ENCODE measurements at regions not wholly inside any gene's neighbourhood (a gene's known extent, or its start where the extent isn't known, plus 50 kb on each side); places are given as distances from the start of the nearest gene placed in this dataset.
"Not testable (repeated sequence)": the region's sequence is repeated elsewhere in the genome, so short reads cannot be mapped to it uniquely, and the experiment has no call there.

DNA sequence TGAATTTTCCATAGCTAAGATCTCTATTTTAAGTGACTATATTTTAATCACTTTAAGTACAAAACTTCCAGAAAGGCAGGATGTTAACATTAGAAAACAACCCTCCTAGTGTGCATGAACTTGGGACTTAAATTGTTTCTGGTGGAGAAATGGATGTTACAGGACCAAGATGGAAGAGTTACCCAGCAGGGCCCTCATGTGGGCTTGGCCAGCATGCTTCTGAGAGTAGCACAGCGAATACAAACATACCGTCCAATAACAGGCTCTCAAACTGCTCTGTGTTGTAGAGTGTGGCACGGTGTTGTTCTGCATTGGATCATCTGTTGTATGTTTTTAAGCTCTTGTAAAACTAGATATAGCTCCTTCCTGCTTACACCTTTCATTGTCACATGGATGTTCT lies 346.1 kb upstream of the SMIM21 start:
- in situ Hi-C loops (cut with MboI; ENCODE audit: low sequenced_read_pairs), result no loop called here

DNA sequence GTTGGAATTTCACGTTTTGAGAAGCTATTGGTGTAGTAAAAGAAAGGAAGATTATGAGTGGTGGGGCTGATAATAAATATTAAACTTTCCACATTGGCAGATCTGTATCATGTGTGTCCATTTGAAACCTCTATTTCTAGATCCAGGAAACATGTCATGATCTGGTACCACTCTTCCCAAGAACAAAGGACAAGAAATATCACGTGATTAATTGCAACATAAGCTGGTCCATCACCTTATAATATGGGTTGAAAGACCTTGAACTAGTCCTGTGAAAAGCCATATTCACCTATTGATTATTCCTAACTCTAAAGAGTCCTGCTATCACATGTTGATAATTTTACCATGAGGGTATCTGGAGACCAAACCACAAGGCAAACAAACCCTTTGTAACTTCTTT lies 335.3 kb upstream of the SMIM21 start:
- in situ Hi-C loops (cut with MboI; ENCODE audit: low sequenced_read_pairs), result no loop called here

DNA sequence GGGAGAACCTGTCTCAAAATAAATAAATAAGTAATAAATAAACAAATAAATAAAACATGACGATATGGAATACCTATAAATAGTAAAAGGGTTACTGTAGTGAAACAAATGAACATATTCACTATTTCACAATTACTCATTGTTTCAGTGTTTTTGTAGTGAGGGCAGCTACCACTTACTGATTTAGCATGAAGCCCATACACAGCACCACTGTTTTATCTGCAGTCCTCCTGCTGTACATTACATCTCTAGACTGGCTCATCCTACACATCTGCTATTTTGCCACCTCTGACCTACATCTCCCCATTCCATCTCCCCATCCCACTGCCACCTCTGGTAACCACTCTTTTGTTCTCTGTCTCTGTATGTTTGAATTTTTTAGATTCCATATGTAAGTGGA lies 332.7 kb upstream of the SMIM21 start:
- in situ Hi-C loops (cut with MboI; ENCODE audit: low sequenced_read_pairs), result no loop called here

DNA sequence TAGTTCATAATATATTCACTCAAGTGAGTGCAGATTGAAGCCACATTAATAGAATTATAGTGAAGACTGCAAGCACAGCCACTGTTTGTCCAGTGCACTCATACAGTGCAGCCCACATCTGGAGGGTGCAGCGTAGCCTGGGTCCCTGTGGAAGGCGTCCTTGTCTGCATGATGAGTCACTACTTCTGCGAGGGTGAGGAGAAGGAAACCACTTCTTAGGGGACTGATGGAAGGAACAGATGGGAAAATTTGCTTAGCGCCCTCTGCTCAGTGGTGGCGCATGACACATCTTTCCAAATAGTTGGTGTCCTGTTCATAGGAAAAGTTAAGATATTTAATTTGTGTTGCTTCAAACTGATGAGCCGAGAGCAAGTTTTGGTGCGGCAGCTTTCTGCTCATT lies 330.4 kb upstream of the SMIM21 start:
- in situ Hi-C loops (cut with MboI; ENCODE audit: low sequenced_read_pairs), result no loop called here

DNA sequence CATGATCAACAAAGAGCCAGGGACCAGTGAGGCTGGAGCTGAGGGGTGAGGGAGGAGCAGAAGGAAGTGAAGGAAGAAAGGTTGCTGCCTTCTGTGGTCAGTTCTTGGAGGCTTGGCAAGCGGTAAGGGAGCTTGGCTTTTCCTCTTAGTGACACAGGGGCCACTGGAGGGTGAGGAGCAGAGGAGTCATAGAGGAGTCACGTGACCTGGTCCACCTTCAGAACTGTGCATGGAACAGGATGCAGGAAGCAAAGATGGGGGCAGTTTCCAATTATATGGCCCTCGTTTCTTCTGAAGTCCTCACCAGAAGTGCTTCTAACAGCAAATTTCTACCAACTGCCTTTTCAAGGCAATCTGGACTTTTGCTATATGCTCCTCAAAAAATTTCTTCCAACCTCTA lies 326.9 kb upstream of the SMIM21 start:
- in situ Hi-C loops (cut with MboI; ENCODE audit: low sequenced_read_pairs), result no loop called here

DNA sequence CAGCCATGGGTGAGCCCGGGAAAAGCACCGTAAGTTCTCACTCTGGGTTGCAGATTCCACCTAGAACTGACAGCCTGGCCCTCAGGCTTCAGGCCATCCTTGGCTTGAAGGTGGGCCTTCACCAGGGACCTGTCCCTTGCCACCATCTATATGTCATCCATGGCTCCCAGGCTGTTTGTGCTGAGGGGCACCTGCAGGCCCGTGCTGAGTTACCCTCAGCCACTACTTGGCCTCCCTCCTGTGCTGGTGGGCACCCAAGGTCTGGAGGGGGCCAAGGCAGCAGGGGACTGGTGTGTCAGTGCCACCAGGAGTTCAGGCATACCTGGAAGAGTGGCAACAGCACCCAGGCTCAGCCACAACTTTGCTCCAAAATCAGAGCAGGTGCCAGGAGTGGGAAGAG lies 326.2 kb upstream of the SMIM21 start:
- in situ Hi-C loops (cut with MboI; ENCODE audit: low sequenced_read_pairs), result no loop called here

DNA sequence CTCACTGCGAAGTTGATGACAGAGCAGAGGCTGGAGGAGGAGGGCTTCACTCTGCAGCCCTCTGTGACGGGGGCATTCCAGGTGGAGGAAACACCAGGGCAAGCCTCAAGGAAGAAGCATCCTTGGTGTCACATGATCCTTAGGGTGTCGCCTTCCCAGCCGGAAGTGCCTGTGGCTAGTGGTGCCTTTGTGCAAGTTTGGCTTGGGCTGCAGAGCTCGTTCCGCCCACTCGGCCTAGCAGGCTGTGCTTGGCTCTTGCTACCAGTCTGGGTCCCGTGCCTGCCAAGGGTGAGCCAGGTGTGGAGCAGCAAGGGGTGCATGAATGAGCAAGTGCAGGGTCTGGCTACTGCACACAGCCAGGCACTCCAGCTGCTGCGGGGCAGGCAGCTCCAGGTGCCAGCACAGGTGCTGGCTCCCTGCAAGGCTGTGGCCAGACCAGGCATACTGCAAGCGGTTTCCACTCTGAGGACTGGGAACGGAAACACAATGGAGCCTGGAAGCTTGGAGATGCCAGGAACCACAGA lies 325.3 kb upstream of the SMIM21 start:
- in situ Hi-C loops (cut with MboI; ENCODE audit: low sequenced_read_pairs), result no loop called here

DNA sequence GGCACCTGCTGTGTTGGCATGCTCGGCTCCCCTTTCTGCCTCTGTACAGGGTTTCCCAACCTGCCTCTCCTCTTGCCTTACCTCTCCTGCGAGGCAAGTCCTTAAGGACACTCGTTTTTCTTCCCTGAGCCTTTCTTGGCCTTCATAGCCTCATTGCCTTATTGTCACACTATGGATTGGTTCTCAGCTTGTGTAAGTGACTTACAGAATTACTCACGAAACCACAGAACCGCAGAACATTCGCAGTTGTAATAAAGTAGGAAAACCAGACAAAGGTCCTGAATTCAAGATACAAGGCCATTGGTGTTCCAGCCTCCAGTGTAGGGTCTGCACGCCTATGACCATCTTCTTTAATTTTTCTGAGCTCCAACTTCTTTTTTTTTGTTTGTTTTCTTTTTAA lies 317.6 kb upstream of the SMIM21 start:
- in situ Hi-C loops (cut with MboI; ENCODE audit: low sequenced_read_pairs), result no loop called here

DNA sequence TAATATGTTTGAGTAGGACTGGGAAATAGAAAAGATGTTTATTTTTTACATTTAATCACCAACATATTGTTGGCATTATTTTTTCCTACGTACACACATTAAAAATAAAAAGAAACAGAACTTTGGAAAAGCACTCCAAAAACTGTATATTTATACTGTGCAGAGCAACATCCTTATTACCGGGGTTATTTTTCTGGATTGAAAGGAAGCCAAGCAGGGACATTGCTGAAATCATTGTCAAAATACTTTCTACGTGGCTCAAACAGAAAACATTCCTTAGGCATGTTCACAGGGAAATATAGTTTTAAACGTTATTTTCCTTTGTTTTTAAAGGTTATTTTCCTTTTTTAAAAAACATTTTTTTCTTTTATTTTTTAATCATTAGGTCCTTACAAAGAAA lies 315.0 kb upstream of the SMIM21 start:
- in situ Hi-C loops (cut with MboI; ENCODE audit: low sequenced_read_pairs), result no loop called here

DNA sequence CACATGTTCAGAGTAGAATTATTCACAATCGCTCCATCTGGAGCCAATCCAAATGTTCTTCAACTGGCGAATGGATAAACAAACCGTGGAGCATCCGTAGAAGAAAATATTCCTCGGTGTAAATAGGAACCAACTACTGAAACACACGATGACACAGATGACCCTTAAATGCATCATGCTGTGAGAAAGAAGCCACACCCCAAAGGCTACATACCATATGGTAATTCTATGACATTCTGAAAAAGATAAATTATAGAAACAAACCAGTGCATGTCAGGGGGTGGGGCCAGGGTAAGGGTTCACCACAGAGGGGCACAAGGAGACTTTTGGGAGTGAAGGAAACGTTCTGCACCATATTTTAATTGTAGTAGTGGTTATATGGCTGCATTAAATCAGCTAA lies 312.2 kb upstream of the SMIM21 start:
- in situ Hi-C loops (cut with MboI; ENCODE audit: low sequenced_read_pairs), result no loop called here

DNA sequence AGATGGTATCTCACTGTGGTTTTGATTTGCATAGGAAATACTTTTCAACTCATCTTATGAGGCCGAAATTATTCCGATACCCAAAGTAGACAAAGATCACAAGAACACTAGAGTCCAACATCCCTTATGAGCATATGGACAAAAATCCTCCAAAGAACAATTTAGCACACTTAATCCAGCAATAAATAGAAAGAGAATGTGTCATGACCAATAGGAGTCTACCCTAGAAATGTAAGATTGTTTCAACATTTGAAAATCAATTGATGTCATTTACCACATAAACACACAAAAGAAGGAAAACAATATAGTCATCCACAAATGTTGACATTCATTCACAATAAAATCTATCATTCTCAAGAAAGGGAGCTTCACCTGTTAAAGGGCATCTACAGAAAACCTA lies 307.8 kb upstream of the SMIM21 start:
- in situ Hi-C loops (cut with MboI; ENCODE audit: low sequenced_read_pairs), result no loop called here

DNA sequence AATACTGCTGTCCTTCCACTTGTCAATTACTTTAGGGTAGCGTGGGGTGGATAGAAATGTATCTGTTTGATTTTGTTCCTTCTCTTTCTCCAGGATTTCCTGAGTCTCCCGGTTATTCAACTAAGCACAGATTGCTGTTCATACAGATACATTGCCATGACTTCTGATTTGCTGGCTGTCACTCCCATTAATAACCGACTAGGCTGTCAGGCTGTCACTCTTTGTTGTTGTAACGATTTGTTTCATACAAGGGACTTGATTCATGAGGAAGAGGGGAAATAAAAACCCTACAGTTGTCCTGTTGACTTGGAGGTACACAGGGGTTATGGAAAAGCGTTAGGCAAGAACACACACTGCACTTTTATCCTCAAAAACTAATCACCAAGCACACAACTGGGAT lies 302.7 kb upstream of the SMIM21 start:
- in situ Hi-C loops (cut with MboI; ENCODE audit: low sequenced_read_pairs), result no loop called here

DNA sequence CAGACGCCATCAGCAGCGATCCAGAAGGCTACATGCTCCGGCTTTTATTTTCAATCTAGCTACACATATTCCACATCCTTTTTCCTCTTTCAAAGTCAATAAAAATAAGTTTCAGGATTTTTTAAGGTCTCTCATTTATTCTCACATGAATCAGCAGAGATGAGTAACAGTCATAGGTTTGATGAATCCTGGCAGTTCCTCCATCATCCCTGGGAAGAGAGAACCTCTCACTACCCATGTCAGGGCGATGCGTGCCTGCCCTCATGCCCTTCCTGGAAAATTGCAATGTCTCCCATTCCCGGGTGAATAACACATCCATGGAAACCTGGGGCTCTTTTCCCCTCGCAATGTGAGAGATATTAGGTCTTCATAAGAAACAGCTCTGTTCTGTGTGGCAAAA lies 301.1 kb upstream of the SMIM21 start:
- in situ Hi-C loops (cut with MboI; ENCODE audit: low sequenced_read_pairs), result no loop called here

DNA sequence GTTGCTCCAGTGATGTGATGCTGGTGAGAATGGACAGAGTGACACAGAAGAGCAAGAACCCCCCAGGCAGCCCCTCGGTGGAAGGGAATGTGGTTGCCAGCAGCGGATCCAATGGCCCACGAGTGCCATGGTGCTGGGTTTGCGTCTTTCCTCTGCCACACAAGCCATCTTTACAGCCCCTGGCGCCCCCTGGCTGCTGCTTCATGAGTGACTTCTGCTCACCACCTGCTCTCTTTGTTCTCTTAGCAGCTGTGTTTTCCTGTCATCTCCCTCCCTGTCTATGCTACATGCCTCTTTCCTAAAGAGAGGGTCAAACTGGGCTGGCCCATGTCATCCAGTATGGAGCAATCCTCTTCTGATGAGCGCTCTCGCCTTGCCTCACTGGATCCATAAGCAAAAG lies 300.0 kb upstream of the SMIM21 start:
- in situ Hi-C loops (cut with MboI; ENCODE audit: low sequenced_read_pairs), result no loop called here

DNA sequence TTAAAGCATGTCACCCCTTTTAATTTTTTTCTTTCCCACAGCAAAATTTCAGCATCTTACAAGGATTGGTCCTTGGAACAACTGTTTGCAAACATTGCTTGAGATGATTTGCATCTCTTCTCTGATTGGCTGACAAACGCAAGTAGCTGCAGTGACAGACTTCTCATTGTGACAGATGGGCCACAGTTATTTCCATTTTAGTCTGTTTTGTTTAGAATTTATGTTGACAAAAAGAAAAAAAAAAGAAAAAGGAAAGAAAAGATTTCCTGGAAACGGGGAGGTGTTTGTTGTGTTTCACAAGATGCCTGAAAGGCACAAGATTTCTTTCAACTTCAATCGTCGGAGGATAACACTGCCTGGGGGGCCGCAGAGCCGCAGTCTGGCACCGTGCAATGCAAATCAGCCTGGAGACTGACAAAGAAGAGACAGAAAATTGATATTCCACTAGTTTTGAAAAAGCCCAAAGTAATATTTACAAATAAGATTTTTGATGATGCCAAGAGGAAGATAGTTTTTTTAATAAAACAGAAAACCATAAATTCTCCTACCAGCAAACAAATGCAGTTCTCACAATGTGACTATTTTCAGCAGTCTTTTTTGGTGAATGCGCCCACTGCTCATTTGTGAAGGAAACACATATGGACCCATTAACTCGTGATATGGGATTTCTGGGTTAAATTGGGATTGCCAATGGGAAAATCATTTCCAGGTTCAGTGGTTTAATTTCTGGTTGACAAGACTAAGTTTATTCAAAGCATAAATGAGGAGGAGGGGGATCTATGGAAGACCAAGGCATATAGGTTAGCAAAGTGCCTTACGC lies 296.2 kb upstream of the SMIM21 start:
- in situ Hi-C loops (cut with MboI; ENCODE audit: low sequenced_read_pairs), result no loop called here

DNA sequence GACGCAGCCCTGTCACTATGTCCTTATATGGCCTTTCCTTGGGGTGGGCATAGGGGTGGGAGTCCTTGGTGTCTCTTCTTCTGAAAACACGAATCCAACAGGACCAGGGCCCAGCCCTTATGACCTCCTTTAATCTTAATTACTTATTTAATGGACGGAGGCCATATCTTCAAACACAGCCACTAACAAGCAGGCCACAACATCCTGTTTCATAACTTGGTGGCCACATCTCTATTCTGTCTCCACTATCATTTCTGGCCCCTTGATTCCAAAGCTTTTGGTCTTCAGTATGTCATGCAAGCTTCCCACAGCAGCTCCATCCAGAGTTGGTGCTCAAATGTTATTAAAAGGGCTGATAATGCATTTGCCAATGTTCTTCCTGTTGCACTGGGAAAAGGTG lies 287.3 kb upstream of the SMIM21 start:
- in situ Hi-C loops (cut with MboI; ENCODE audit: low sequenced_read_pairs), result no loop called here

DNA sequence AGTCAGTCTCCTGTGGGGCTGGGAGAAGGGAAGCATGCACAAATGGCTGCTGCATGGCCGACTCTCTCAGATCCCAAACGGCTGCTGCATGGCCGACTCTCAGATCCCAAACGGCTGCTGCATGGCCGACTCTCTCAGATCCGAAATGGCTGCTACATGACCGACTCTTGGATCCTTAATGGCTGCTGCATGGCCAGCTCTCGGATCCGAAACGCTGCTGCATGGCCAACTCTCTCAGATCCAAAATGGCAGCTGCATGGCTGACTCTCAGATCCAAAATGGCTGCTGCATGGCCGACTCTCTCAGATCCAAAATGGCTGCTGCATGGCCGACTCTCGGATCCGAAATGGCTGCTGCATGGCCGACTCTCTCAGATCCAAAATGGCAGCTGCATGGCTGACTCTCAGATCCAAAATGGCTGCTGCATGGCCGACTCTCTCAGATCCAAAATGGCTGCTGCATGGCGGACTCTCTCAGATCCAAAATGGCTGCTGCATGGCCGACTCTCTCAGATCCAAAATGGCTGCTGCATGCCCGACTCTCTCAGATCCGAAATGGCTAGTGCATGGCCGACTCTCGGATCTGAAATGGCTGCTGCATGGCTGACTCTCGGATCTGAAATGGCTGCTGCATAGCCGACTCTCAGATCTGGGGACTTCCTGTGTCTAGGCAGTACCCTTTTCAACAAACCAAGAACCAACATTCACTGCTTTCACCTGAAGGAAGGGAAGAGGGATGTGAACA lies 284.8 kb upstream of the SMIM21 start:
- in situ Hi-C loops (cut with MboI; ENCODE audit: low sequenced_read_pairs), result not testable (repeated sequence)

DNA sequence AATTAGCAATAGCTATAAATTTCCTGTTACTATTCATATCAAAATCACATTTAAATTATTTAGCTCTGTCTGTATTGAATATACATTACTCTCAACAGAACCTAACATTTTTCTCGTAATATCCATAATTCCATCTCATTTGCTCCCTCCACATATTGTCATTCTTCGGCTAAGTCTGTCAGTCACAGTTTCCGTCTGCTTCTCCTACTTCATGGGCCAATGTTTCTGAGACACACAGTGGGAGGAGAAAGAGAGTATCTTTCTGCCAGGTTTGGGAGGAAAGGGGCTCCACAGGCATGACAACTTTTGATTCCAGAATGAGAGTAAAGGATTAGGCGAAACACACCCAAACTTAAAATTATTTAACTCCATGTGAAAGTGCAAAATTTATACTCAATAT lies 273.1 kb upstream of the SMIM21 start:
- in situ Hi-C loops (cut with MboI; ENCODE audit: low sequenced_read_pairs), result no loop called here

DNA sequence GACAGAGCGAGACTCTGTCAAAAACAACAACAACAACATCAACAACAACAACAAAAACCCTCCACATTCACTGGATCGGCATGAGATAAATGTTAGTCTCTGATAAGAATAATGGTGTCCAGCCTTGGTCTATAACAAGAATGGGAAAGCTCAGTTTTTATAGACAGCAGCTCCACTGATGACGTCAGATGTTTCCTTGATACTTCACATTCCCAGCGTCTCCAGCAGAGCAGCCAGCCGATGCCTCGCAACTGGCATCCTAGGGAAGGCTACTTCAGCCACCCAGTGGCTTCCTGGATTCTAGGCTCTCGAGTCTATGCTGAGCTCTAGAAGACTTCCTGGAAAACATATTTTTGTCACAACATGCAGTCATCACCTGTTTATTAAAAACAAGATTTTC lies 271.4 kb upstream of the SMIM21 start:
- in situ Hi-C loops (cut with MboI; ENCODE audit: low sequenced_read_pairs), result no loop called here

DNA sequence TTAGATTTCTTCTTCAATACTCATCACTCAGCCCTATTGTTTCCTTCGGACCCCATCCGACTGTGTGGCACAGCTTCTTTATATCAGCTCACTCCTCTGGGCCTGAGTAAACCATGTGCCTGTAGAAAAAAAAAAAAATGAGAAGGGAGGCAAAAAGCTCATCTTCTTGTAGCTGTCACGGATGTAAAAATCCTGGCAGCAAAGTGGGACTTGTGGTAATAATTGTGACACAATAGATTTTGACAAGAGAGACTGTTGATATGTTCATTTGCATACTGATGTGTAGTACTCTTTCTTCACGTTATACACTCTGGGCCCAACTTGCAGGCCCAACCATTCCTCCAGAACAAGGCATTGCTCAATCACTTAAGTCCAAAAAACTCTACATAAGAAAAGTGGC lies 270.0 kb upstream of the SMIM21 start:
- in situ Hi-C loops (cut with MboI; ENCODE audit: low sequenced_read_pairs), result no loop called here

DNA sequence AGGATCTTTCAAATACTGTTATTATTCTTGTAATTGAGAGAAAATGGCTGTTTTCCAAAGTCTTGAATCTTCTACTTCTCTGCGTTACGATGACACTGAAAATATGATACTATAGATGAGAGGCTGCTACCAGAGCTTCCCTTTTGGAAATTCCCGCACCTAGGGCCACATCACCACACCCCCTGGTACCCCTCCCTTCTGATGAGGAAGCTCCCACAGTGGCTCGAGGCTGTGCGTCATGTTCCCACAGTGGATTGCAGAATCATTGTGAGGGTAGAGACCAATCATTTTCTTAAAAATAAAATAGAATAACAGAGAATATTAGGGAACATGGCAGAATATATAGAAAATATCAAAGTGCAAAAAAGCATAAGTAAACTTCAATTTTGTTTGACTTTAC lies 268.9 kb upstream of the SMIM21 start:
- in situ Hi-C loops (cut with MboI; ENCODE audit: low sequenced_read_pairs), result no loop called here

DNA sequence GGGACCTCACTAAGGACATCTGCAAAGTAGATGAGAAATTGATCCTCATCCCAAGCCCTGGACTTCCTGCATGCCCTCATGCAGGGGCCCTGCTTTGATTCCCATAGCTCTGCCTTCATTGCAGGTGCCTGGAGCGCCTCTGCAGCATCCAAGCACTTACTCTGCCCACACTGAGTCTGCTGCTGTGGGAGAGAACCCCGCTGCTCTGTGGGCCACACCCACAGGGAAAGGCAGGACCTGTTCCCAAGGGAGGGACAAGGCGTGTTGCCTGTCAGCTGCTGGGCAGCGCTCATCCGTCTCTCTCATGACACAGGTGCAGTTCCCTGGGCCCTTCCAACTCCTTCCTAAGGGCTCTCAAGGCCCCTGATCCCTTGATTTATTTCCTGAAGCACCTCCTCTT lies 266.8 kb upstream of the SMIM21 start:
- in situ Hi-C loops (cut with MboI; ENCODE audit: low sequenced_read_pairs), result no loop called here
